Stomach (tissue), 4 donors: ENCODE measurements at regions not wholly inside any gene's neighbourhood (a gene's known extent, or its start where the extent isn't known, plus 50 kb on each side); places are given as distances from the start of the nearest gene placed in this dataset.
A peak's percentile ranks its signal among the peaks of the same experiment; 100 is the strongest.

Experiments used
- EP300 ChIP-seq: sonication (generic); formaldehyde crosslinking; IDR thresholded peaks from one replicate; pipeline ENCODE4 v1.6.1; 2017; ENCODE audit warnings: antibody characterized with exemption
- POLR2A ChIP-seq, 4 donors: fragments of 450-650 bp; IDR thresholded peaks; one replicate each; pipeline ENCODE4 v1.6.1; 2016; ENCODE audit warnings: antibody characterized with exemption in 4 of 4, control low read depth in 2 of 4, mild to moderate bottlenecking in 1 of 4, moderate library complexity in 1 of 4
- POLR2AphosphoS5 ChIP-seq, 3 donors: sonication (generic); formaldehyde crosslinking; IDR thresholded peaks; one replicate each; pipeline ENCODE4 v1.6.1; 2016; ENCODE audit warnings: antibody characterized with exemption in 3 of 3
- TF ChIP-seq, protein P1 (sequence below), 7 experiments: fragments of 450-650 bp in 4 of 7; fragments of 200-600 bp in 3 of 7; sonication (generic) in 3 of 7; IDR thresholded peaks; one replicate each; pipeline ENCODE4 v1.5.1; 2016 to 2019; ENCODE audit warnings: antibody characterized with exemption in 7 of 7, control low read depth in 2 of 7, mild to moderate bottlenecking in 1 of 7

DNA sequence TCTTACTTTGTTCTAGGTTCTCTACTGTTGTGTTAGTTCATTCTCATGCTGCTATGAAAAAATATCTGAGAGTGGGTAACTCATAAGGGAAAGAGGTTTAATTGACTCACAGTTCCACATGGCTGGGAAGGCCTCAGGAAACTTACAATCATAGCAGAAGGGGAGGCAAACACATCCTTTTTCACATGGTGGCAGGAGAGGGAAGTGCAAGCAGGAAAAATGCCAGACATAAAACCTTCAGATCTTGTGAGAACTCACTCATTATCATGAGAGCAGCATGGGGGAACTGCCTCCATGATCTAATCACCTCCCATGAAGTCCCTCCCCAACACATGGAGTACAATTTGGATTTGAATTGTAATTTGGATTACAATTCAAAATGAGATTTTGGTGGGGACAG is 69.6 kb downstream of the MGST1 start:
- no peak for TF ChIP-seq POLR2A (IDR thresholded peaks at IDR 0.05)
- TF ChIP-seq, protein P1, sequence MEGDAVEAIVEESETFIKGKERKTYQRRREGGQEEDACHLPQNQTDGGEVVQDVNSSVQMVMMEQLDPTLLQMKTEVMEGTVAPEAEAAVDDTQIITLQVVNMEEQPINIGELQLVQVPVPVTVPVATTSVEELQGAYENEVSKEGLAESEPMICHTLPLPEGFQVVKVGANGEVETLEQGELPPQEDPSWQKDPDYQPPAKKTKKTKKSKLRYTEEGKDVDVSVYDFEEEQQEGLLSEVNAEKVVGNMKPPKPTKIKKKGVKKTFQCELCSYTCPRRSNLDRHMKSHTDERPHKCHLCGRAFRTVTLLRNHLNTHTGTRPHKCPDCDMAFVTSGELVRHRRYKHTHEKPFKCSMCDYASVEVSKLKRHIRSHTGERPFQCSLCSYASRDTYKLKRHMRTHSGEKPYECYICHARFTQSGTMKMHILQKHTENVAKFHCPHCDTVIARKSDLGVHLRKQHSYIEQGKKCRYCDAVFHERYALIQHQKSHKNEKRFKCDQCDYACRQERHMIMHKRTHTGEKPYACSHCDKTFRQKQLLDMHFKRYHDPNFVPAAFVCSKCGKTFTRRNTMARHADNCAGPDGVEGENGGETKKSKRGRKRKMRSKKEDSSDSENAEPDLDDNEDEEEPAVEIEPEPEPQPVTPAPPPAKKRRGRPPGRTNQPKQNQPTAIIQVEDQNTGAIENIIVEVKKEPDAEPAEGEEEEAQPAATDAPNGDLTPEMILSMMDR (IDR thresholded peaks at IDR 0.05), result peak in 1 of 7 experiments; percentile 8
- no peak for TF ChIP-seq POLR2AphosphoS5 (IDR thresholded peaks at IDR 0.05)
- no peak for TF ChIP-seq EP300
